Sigmoid colon (tissue), 4 donors: ENCODE measurements at regions not wholly inside any gene's neighbourhood (a gene's known extent, or its start where the extent isn't known, plus 50 kb on each side); places are given as distances from the start of the nearest gene placed in this dataset.

Source experiments
- CTCF ChIP-seq, 4 experiments: fragments of 450-650 bp in 3 of 4; fragments of 200-600 bp in 1 of 4; IDR thresholded peaks; one replicate each; pipeline ENCODE4 v1.5.1; 2016 to 2019; ENCODE audit warnings: antibody characterized with exemption in 4 of 4, mild to moderate bottlenecking in 3 of 4, moderate library complexity in 2 of 4
- POLR2A ChIP-seq, 2 donors: fragments of 450-650 bp; IDR thresholded peaks; one replicate each; pipeline ENCODE4 v1.6.1; 2016; ENCODE audit warnings: antibody characterized with exemption in 2 of 2, mild to moderate bottlenecking in 2 of 2, moderate library complexity in 2 of 2
- POLR2AphosphoS5 ChIP-seq, 4 donors: sonication (generic); formaldehyde crosslinking; IDR thresholded peaks; one replicate each; pipeline ENCODE4 v1.6.1; 2017; ENCODE audit warnings: antibody characterized with exemption in 4 of 4

DNA sequence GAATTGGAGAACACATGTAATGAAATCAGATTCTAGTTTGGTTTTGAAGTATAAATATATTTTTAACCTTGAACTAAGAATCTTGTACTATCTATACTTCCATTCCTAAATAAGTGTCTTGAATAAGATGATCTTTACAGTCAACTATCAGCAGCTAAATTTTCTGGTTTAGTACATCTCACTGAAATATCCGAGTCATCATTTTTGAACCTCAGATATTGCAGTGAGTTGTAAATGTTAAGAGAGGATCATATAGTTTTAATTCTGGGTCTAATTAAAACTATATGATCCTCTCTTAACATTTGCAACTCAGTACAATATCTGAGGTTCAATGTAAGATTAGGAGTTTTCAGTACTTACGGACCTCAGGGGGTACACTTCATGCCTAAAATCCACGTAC, 768.8 kb upstream of the ADAMTS5 start:
- TF ChIP-seq CTCF (IDR thresholded peaks at IDR 0.05), result no peak
- TF ChIP-seq POLR2A (IDR thresholded peaks at IDR 0.05), result no peak
- no peak for TF ChIP-seq POLR2AphosphoS5 (IDR thresholded peaks at IDR 0.05)
